Brain microvascular endothelial cell (primary cell): ENCODE measurements at regions not wholly inside any gene's neighbourhood (a gene's known extent, or its start where the extent isn't known, plus 50 kb on each side); places are given as distances from the start of the nearest gene placed in this dataset.
"Not testable (repeated sequence)": the region's sequence is repeated elsewhere in the genome, so short reads cannot be mapped to it uniquely, and the experiment has no call there.

Experiments used
- DNase-seq: peaks from one replicate; pipeline ENCODE4 v3.0.0-alpha.2; 2020
- H3K27ac ChIP-seq: fragments of 250-450 bp; sonication (Bioruptor Pico); 2 replicates; pipeline ENCODE4 v1.5.1; 2020; ENCODE audit warnings: mild to moderate bottlenecking, moderate library complexity
- H3K27me3 ChIP-seq: fragments of 250-450 bp; sonication (Bioruptor Pico); replicated peaks from 2 replicates; pipeline ENCODE4 v1.5.1; 2020; ENCODE audit warnings: mild to moderate bottlenecking
- H3K36me3 ChIP-seq: fragments of 250-450 bp; sonication (Bioruptor Pico); replicated peaks from 2 replicates; pipeline ENCODE4 v1.5.1; 2020; ENCODE audit warnings: mild to moderate bottlenecking
- H3K4me3 ChIP-seq: 2 replicates; pipeline ENCODE4 v1.5.1; 2011; ENCODE audit warnings: low read depth, mild to moderate bottlenecking, control low read depth, low read length, moderate library complexity
- in situ Hi-C: cut with HindIII; loops from 2 replicates; pipeline ENCODE4 v1.10.0; 2017; ENCODE audit warnings: low sequenced_read_pairs, low pct_ligation_motif_present
- TF ChIP-seq, protein P1 (sequence below): IDR thresholded peaks from 2 replicates; pipeline ENCODE4 v1.5.1; 2011; ENCODE audit warnings: low read depth, mild to moderate bottlenecking, moderate library complexity, low read length, control low read depth, inconsistent platforms; ENCODE audit errors: missing control alignments

DNA sequence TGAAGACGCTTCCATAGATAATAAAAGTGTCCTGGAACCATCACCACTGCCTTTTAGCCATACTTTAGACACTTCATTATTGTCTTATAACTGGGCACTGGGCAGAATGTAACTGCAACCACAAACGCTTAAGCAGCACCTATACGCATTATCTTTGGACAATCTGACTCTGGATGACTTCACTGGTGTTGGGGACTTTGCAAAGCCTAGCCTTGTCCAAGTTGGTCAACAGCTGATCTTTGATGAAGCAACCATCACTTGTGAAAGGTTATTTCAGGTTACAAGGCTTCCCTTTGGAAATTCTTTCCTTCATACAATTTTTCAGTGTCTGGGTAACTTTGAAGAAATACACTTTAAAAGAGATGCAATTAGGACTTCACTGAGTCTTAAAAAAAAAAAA, 77.8 kb upstream of the ZNF462 start:
- Histone ChIP-seq H3K36me3 (no peaks in the 10 kb centered on the region), H3K4me3 (no peak overlapping the region), H3K27ac (no peak overlapping the region), H3K27me3 (no peaks in the 10 kb centered on the region)
- in situ Hi-C loops = no loop called here
- no peak for DNase-seq
- TF ChIP-seq, protein P1, sequence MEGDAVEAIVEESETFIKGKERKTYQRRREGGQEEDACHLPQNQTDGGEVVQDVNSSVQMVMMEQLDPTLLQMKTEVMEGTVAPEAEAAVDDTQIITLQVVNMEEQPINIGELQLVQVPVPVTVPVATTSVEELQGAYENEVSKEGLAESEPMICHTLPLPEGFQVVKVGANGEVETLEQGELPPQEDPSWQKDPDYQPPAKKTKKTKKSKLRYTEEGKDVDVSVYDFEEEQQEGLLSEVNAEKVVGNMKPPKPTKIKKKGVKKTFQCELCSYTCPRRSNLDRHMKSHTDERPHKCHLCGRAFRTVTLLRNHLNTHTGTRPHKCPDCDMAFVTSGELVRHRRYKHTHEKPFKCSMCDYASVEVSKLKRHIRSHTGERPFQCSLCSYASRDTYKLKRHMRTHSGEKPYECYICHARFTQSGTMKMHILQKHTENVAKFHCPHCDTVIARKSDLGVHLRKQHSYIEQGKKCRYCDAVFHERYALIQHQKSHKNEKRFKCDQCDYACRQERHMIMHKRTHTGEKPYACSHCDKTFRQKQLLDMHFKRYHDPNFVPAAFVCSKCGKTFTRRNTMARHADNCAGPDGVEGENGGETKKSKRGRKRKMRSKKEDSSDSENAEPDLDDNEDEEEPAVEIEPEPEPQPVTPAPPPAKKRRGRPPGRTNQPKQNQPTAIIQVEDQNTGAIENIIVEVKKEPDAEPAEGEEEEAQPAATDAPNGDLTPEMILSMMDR = no peak

DNA sequence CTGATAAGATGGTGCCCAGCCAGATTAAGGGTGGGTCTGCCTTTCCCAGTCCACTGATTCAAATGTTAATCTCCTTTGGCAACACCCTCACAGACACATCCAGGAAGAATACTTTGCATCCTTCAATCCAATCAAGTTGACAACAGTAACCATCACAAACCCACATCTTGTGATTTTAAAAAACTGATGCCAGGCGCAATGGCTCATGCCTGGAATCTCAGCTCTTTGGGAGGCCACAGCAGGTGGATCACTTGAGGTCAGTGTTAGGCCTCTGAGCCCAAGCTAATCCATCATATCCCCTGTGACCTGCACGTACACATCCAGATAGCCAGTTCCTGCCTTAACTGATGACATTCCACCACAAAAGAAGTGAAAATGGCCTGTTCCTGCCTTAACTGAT, 74.9 kb upstream of the ZNF462 start:
- H3K27me3 ChIP-seq, H3K4me3 ChIP-seq, H3K36me3 ChIP-seq, H3K27ac ChIP-seq, in situ Hi-C loops, DNase-seq: not testable (repeated sequence)

DNA sequence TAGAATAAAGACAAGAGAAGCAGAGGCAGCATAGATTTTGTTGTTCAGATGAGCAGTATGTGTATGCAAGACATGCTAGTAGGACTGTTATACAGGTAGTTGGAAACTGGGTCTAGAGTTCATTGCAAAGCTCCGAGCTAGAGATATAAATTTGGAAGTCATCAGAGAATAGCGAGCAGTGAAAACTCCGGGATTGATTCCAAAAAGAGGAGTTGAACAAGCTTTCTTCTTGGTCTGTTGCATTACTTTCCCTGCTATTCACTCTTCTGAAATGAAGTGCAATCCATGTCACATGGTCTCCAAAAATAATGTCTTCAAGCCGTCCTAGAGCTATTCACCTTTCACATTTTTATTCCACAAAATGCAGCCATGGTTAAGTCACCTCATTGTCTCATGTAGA, 67.9 kb upstream of the ZNF462 start:
- Histone ChIP-seq H3K27ac (no peak overlapping the region), H3K27me3 (no peaks in the 10 kb centered on the region), H3K4me3 (no peak overlapping the region), H3K36me3 (no peaks in the 10 kb centered on the region)
- in situ Hi-C loops = no loop called here
- DNase-seq = no peak
- TF ChIP-seq, protein P1 = no peak

DNA sequence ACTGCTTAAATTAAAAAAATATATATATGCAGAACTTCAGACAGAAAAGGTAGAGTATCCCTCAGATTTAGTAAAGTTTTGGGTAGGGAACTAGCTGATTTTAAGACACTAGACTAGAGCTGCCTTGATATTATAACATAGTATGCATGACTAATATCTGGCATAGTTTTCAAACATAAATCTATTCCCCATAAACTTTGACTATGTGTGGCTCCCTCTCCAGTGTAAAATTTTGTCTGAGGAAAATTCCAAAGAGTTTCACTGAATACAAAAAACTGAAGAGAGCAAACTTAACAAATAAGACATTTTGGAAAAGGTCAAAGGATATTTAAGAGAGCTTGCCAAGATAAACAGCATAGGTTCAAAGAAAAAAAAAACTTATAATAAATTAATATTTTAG, 66.2 kb upstream of the ZNF462 start:
- in situ Hi-C loops = no loop called here
- no peak for DNase-seq
- Histone ChIP-seq H3K27me3 (no peaks in the 10 kb centered on the region), H3K36me3 (no peaks in the 10 kb centered on the region), H3K4me3 (no peak overlapping the region), H3K27ac (no peak overlapping the region)
- TF ChIP-seq, protein P1 = no peak

DNA sequence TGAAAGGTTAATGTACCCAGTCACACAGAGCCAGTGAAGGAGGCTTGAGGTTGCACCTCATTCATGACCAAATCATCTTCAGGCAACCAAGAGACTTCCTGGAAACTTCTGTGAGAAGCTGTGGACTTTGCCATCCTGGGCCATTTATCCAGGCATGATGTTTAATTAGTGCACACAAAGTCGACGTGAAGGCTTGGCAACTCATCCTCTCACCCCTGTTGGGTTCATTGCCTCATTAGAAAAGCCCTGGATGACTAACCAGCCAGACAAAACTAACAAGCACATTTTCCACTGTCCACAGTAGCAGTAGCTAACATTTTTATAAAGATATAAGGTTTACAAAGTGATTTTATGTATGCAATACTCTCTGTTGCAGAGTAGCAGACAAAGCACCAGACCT, 65.7 kb upstream of the ZNF462 start:
- in situ Hi-C loops = no loop called here
- H3K4me3 ChIP-seq = no peak overlapping the region
- H3K36me3 ChIP-seq = no peaks in the 10 kb centered on the region
- TF ChIP-seq, protein P1 = no peak
- H3K27ac ChIP-seq = no peak overlapping the region
- no peak for DNase-seq
- no peaks in the 10 kb centered on the region for H3K27me3 ChIP-seq

DNA sequence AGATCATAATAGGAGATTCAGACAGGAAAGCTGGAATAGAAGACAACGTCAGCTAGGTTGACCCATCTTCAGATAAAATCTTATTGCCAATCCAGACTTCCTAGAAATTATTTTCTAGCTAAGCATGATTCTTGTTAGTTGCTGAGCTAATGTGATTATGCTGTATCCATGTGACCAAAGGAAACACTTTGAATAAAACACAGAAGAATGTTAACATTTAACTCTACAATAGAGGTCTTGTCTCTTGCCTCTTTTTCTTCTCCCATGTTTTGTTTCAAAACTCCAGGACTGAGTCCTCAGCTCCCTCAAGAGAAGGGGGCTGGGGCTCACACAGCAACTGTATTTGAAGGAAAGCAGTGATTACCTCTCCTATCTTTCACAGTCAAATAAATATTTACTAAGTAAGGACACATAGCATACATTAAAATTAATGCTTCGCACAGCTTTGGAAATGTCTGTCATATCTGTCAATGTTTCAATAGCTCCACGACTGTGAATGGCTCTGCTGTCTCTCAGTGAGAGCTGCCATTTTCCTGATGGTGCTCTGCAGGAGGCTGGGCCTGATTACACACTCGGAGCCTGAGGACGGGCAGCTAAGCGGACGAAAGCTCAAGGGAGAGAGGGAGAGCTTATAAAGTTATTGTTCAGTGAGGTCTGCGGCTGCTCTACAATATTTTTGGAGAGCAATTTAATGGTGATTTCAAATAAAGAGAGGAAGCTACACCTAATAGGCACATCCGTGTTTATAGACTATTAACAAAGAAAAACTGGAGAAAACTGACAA, 64.8 kb upstream of the ZNF462 start:
- Histone ChIP-seq H3K4me3 (no peak overlapping the region), H3K36me3 (no peaks in the 10 kb centered on the region), H3K27me3 (no peaks in the 10 kb centered on the region), H3K27ac (no peak overlapping the region)
- no peak for DNase-seq
- TF ChIP-seq, protein P1 = no peak
- in situ Hi-C loops = no loop called here
